Heart left ventricle (tissue), 13 donors: ENCODE measurements at regions not wholly inside any gene's neighbourhood (a gene's known extent, or its start where the extent isn't known, plus 50 kb on each side); places are given as distances from the start of the nearest gene placed in this dataset.

Source experiments
- POLR2A ChIP-seq, 2 donors: fragments of 450-650 bp; IDR thresholded peaks; one replicate each; pipeline ENCODE4 v1.6.1; 2017; ENCODE audit warnings: antibody characterized with exemption in 2 of 2, mild to moderate bottlenecking in 2 of 2, moderate library complexity in 2 of 2
- TF ChIP-seq, protein P1 (sequence below), 12 donors: fragments of 200-600 bp; sonication (generic) in 4 of 12; IDR thresholded peaks; one replicate each; pipeline versions ENCODE4 v1.5.0 to v1.8.0; 2018 to 2022; ENCODE audit warnings: antibody characterized with exemption in 12 of 12, mild to moderate bottlenecking in 5 of 12
- donor health status: ischemic (EF 13 %, LVEDD 7.1; RV severe dilation, severe dysfunction).
- donor health status: DM: no; HTN: yes; CAD: no.
- donor health status: DM: no; HTN: no; CAD: no.
- donor health status: ischemic (EF 25% LVEDD 6.9; RV normal size, moderate dysfunction).
- donor health status: ischemic (EF 25% LVEDD 5.7; RV mildly dilated, moderate dysfunction).
- donor health status: ischemic (EF 35%, LVEDD 5.7; RV mildly dilated, moderate dysfunction).
- donor health status: nonischemic (EF 11% LVEDD 7.7; RV severe dilation, severe dysfunction).
- donor health status: DM: yes; HTN: yes; CAD: no.
- donor health status: PGD.
- donor health status: ischemic (EF 29% LVEDD 5.4; RV normal size, mild dysfunction).
- donor health status: nonischemic (EF 23%, LVEDD 6.1; RV moderate dilation, normal function).

GRCh38 chr10:4242561-4243035, 457.6 kb upstream of the KLF6 start:
- TF ChIP-seq, protein P1, sequence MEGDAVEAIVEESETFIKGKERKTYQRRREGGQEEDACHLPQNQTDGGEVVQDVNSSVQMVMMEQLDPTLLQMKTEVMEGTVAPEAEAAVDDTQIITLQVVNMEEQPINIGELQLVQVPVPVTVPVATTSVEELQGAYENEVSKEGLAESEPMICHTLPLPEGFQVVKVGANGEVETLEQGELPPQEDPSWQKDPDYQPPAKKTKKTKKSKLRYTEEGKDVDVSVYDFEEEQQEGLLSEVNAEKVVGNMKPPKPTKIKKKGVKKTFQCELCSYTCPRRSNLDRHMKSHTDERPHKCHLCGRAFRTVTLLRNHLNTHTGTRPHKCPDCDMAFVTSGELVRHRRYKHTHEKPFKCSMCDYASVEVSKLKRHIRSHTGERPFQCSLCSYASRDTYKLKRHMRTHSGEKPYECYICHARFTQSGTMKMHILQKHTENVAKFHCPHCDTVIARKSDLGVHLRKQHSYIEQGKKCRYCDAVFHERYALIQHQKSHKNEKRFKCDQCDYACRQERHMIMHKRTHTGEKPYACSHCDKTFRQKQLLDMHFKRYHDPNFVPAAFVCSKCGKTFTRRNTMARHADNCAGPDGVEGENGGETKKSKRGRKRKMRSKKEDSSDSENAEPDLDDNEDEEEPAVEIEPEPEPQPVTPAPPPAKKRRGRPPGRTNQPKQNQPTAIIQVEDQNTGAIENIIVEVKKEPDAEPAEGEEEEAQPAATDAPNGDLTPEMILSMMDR (IDR thresholded peaks at IDR 0.05): no peak
- no peak for TF ChIP-seq POLR2A (IDR thresholded peaks at IDR 0.05)
